Panc1 (cell line): ENCODE measurements at regions not wholly inside any gene's neighbourhood (a gene's known extent, or its start where the extent isn't known, plus 50 kb on each side); places are given as distances from the start of the nearest gene placed in this dataset.

Source experiments
- ATAC-seq: fragments of 200-7000 bp; cut with Tn5 transposase; 2 replicates; pipeline ENCODE4 v1.9.1; 2020; ENCODE audit warnings: mild to moderate bottlenecking, moderate library complexity
- BruUV-seq: library from RNA; stranded (reverse); fragments of 400-500 nt; replicated peaks from 2 replicates; lab custom pipeline; 2021; lab: Mats Ljungman, UMichigan
- CTCF ChIA-PET: fragments of 300-600 bp; sonication (Branson Sonifier 250); formaldehyde crosslinking; loops from one replicate; lab custom pipeline; 2022; ENCODE audit warnings: antibody characterized with exemption; lab: Charles Lee
- POLR2A ChIA-PET: fragments of 300-600 bp; sonication (Branson Sonifier 250); formaldehyde crosslinking; loops from one replicate; lab custom pipeline; 2022; ENCODE audit warnings: antibody characterized with exemption; lab: Charles Lee
- DNase-seq: peaks from one replicate; pipeline ENCODE4 v3.0.0-alpha.2; 2010; ENCODE audit warnings: low read depth, low spot score
- H3K27ac ChIP-seq: 2 replicates; pipeline ENCODE4 v1.5.1; 2011; ENCODE audit warnings: mild to moderate bottlenecking, low read length, inconsistent platforms
- H3K27me3 ChIP-seq: fragments of 200-500 bp; sonication (Bioruptor generic); 2 replicates; pipeline ENCODE4 v1.6.0; 2014; ENCODE audit warnings: low read length, inconsistent platforms; ENCODE audit not compliant: control insufficient read depth, insufficient read depth
- H3K36me3 ChIP-seq: fragments of 200-500 bp; sonication (Bioruptor generic); 2 replicates; pipeline ENCODE4 v1.5.1; 2014; ENCODE audit warnings: inconsistent platforms, mild to moderate bottlenecking, low read length, moderate library complexity; ENCODE audit not compliant: control insufficient read depth, insufficient read depth
- H3K4me1 ChIP-seq: 2 replicates; pipeline ENCODE4 v1.5.1; 2011; ENCODE audit warnings: inconsistent platforms, mild to moderate bottlenecking, low read length, moderate library complexity; ENCODE audit not compliant: control insufficient read depth, insufficient read depth
- H3K4me3 ChIP-seq, 2 experiments: 2 replicates each; pipeline ENCODE4 v1.5.1; 2011 to 2012; ENCODE audit warnings: low read depth in 2 of 2, low read length in 2 of 2, mild to moderate bottlenecking in 2 of 2, inconsistent platforms in 1 of 2, moderate library complexity in 1 of 2
- H3K9me3 ChIP-seq: fragments of 200-500 bp; sonication (Bioruptor generic); 2 replicates; pipeline ENCODE4 v1.5.1; 2014; ENCODE audit warnings: low read depth, mild to moderate bottlenecking, inconsistent platforms, low read length, moderate library complexity; ENCODE audit not compliant: control insufficient read depth, insufficient read depth
- POLR2AphosphoS5 ChIP-seq: IDR thresholded peaks from 2 replicates; pipeline ENCODE4 v1.6.1; 2012; ENCODE audit warnings: mild to moderate bottlenecking, low read depth, low read length, moderate library complexity
- SIN3A ChIP-seq: IDR thresholded peaks from 2 replicates; pipeline ENCODE4 v1.6.1; 2012; ENCODE audit warnings: low read depth, mild to moderate bottlenecking, low read length, moderate library complexity, borderline replicate concordance; ENCODE audit not compliant: insufficient read depth
- TCF7L2 ChIP-seq: IDR thresholded peaks from 2 replicates; pipeline ENCODE4 v1.6.1; 2011; ENCODE audit warnings: mild to moderate bottlenecking, low read depth, low read length, inconsistent platforms
- in situ Hi-C: cut with HindIII; loops from 2 replicates; pipeline ENCODE4 v1.10.0; 2016; ENCODE audit warnings: low sequenced_read_pairs, low pct_unique_long_range_greater_than_20kb
- intact Hi-C: fragments of 100-400 bp; cut with micrococcal nuclease; formaldehyde crosslinking; loops from one replicate; pipeline ENCODE4 v1.10.0; 2022; ENCODE audit not compliant: unreplicated experiment
- TF ChIP-seq, protein P1 (sequence below): fragments of 450-650 bp; IDR thresholded peaks from 2 replicates; pipeline ENCODE4 v1.5.1; 2017; ENCODE audit warnings: mild to moderate bottlenecking
- TF ChIP-seq, protein P2 (sequence below), 2 experiments: IDR thresholded peaks; 2 replicates each; pipeline ENCODE4 v1.6.1; 2011 to 2012; ENCODE audit warnings: low read depth in 2 of 2, control low read depth in 1 of 2, low read length in 1 of 2, mild to moderate bottlenecking in 1 of 2, moderate library complexity in 1 of 2; ENCODE audit not compliant: insufficient read depth in 1 of 2

DNA sequence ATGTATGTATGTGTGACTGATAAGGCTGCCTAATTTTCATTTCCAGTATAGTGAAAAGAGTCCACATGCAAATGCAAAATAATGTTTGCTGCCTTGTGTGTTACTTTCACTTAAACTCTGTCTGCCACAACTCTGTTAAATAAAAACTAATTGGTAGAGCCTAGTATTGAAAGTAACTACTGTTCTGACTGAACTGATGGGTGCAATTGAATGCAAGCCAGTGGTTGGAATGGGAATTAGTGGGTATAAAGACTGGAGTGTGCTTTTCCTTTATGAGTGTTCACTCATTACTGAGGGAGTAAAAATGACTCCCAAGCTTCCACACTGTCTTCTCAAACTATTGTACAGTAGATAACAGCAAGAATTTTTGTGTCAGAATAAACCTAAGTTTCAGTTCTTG, 571.0 kb downstream of the TMTC2 start:
- Histone ChIP-seq H3K27me3 (no peaks in the 10 kb centered on the region), H3K9me3 (no peaks in the 10 kb centered on the region), H3K4me3 (no peak overlapping the region), H3K4me1 (no peaks in the 10 kb centered on the region), H3K27ac (no peak overlapping the region), H3K36me3 (no peaks in the 10 kb centered on the region)
- TF ChIP-seq, protein P1, sequence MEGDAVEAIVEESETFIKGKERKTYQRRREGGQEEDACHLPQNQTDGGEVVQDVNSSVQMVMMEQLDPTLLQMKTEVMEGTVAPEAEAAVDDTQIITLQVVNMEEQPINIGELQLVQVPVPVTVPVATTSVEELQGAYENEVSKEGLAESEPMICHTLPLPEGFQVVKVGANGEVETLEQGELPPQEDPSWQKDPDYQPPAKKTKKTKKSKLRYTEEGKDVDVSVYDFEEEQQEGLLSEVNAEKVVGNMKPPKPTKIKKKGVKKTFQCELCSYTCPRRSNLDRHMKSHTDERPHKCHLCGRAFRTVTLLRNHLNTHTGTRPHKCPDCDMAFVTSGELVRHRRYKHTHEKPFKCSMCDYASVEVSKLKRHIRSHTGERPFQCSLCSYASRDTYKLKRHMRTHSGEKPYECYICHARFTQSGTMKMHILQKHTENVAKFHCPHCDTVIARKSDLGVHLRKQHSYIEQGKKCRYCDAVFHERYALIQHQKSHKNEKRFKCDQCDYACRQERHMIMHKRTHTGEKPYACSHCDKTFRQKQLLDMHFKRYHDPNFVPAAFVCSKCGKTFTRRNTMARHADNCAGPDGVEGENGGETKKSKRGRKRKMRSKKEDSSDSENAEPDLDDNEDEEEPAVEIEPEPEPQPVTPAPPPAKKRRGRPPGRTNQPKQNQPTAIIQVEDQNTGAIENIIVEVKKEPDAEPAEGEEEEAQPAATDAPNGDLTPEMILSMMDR = no peak
- TF ChIP-seq SIN3A = no peak
- TF ChIP-seq POLR2AphosphoS5 = no peak
- TF ChIP-seq, protein P2, sequence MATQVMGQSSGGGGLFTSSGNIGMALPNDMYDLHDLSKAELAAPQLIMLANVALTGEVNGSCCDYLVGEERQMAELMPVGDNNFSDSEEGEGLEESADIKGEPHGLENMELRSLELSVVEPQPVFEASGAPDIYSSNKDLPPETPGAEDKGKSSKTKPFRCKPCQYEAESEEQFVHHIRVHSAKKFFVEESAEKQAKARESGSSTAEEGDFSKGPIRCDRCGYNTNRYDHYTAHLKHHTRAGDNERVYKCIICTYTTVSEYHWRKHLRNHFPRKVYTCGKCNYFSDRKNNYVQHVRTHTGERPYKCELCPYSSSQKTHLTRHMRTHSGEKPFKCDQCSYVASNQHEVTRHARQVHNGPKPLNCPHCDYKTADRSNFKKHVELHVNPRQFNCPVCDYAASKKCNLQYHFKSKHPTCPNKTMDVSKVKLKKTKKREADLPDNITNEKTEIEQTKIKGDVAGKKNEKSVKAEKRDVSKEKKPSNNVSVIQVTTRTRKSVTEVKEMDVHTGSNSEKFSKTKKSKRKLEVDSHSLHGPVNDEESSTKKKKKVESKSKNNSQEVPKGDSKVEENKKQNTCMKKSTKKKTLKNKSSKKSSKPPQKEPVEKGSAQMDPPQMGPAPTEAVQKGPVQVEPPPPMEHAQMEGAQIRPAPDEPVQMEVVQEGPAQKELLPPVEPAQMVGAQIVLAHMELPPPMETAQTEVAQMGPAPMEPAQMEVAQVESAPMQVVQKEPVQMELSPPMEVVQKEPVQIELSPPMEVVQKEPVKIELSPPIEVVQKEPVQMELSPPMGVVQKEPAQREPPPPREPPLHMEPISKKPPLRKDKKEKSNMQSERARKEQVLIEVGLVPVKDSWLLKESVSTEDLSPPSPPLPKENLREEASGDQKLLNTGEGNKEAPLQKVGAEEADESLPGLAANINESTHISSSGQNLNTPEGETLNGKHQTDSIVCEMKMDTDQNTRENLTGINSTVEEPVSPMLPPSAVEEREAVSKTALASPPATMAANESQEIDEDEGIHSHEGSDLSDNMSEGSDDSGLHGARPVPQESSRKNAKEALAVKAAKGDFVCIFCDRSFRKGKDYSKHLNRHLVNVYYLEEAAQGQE (IDR thresholded peaks at IDR 0.05; ENCODE audit: insufficient read depth in 1 of 2, low read depth in 2 of 2, low read length in 1 of 2) = no peak
- no peak for DNase-seq
- ChIA-PET CTCF (no interaction called here), POLR2A (no interaction called here)
- intact Hi-C loops = no loop called here
- no peak for ATAC-seq
- BruUV-seq = no TSS peak
- in situ Hi-C loops = no loop called here

DNA sequence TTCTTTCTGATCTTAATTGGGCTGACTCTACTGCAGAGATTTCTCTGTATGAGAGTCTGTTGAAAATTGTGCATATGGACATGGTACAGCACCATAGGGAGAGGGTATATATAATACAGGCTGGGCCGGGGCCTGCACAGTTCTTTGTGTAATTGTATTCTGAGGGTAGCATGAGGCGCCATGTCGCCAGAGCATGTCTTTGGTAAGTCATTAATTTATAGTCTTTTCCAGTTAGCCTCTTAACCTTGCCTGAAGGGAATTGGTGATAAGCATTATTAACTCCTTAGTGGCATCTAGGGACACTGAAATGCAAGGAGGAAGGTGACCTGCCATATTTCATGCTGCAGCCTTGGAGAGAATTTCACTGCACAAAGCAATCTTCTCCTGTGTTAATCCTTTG, 569.9 kb downstream of the TMTC2 start:
- intact Hi-C loops = no loop called here
- POLR2A ChIA-PET = no interaction called here

More for the DNA sequence above, 569.9 kb downstream of the TMTC2 start:
- TF ChIP-seq, protein P1 = no peak
- TF ChIP-seq SIN3A = no peak
- no peak for TF ChIP-seq TCF7L2
- TF ChIP-seq POLR2AphosphoS5 = no peak
- TF ChIP-seq, protein P2 (IDR thresholded peaks at IDR 0.05; ENCODE audit: insufficient read depth in 1 of 2, low read depth in 2 of 2, low read length in 1 of 2) = no peak
- in situ Hi-C loops = no loop called here
- CTCF ChIA-PET = no interaction called here
- ATAC-seq (no peak), DNase-seq (no peak)
- H3K4me1 ChIP-seq = no peaks in the 10 kb centered on the region
- H3K9me3 ChIP-seq = no peaks in the 10 kb centered on the region
- no TSS peak for BruUV-seq
- H3K27ac ChIP-seq = no peak overlapping the region
- H3K36me3 ChIP-seq = no peaks in the 10 kb centered on the region
- no peak overlapping the region for H3K4me3 ChIP-seq
- H3K27me3 ChIP-seq = no peaks in the 10 kb centered on the region
